ENCODE measurements at regions not wholly inside any gene's neighbourhood (a gene's known extent, or its start where the extent isn't known, plus 50 kb on each side); places are given as distances from the start of the nearest gene placed in this dataset.

GRCh38 chr12:13749389-13749788 lies 232.0 kb downstream of the GRIN2B start:
- Histone ChIP-seq H3K9ac (ENCODE audit: low read length) (no peak overlapping the region), H3K4me3 (ENCODE audit: low read length) (no peak overlapping the region), H3K4me1 (ENCODE audit: control insufficient read depth, insufficient read depth, low read length) (no peaks in the 10 kb centered on the region), H3K9me3 (ENCODE audit: control insufficient read depth, low read length) (no peaks in the 10 kb centered on the region), H3K27me3 (replicated peaks; ENCODE audit: control insufficient read depth, insufficient read depth, low read length) (peaks cover 37% of the 10 kb centered on the region), H3K36me3 (ENCODE audit: control insufficient read depth, insufficient read depth, low read length, severe bottlenecking) (no peaks in the 10 kb centered on the region)
- DNase-seq (ENCODE audit: low read depth), result no peak

DNA sequence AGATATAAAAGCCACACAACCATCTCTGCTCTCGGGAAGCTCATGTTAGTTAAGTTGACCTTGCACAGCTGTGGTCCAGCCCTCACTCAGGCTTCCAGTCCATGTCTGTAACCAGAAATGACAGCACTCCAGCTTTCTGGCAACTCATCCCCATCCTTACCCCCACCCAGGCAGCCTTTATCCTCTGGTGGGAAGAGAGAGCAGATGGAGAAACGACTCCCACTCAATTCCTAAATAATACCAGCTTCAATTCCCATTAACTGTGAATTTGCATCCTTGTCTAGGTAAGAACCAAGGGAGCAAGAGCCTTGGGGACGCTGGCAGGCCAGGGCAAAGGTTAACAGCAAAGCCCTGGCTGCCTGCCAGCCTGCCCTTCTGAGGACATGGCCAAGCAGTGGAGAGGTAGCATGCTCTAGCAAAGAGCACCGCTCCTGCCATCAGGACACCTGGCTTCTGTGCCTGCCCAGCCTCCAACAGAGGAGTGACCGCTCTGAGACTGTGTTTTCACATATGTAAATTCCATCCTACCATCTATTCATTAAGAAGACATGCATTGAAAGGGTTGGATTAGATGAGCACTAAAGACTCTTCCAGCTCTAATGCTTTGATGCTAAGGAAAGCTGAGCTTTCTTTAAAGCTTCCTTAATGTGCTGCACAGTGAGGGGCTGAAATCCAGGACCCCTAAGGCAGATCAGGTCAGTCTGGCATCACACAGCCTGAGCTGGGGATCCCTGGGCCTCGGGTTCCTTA lies 236.1 kb downstream of the GRIN2B start:
- no peaks in the 10 kb centered on the region for H3K9me3 ChIP-seq (ENCODE audit: control insufficient read depth, low read length)
- H3K9ac ChIP-seq (ENCODE audit: low read length), result no peak overlapping the region
- H3K4me1 ChIP-seq (ENCODE audit: control insufficient read depth, insufficient read depth, low read length), result no peaks in the 10 kb centered on the region
- H3K27me3 ChIP-seq (replicated peaks; ENCODE audit: control insufficient read depth, insufficient read depth, low read length), result peaks cover 34% of the 10 kb centered on the region
- DNase-seq (ENCODE audit: low read depth), result no peak
- no peak overlapping the region for H3K4me3 ChIP-seq (ENCODE audit: low read length)
- no peaks in the 10 kb centered on the region for H3K36me3 ChIP-seq (ENCODE audit: control insufficient read depth, insufficient read depth, low read length, severe bottlenecking)

- peaks cover 2% of the 10 kb centered on the region for H3K4me1 ChIP-seq (ENCODE audit: control insufficient read depth, insufficient read depth, low read length)
- H3K9ac ChIP-seq (ENCODE audit: low read length), result no peak overlapping the region
- no peaks in the 10 kb centered on the region for H3K36me3 ChIP-seq (ENCODE audit: control insufficient read depth, insufficient read depth, low read length, severe bottlenecking)
- H3K4me3 ChIP-seq (ENCODE audit: low read length), result no peak overlapping the region
- DNase-seq (ENCODE audit: low read depth), result no peak
- peaks cover 26% of the 10 kb centered on the region for H3K27me3 ChIP-seq (replicated peaks; ENCODE audit: control insufficient read depth, insufficient read depth, low read length)
- H3K9me3 ChIP-seq (ENCODE audit: control insufficient read depth, low read length), result no peaks in the 10 kb centered on the region
Measured at GRCh38 chr12:13744561-13744960, 236.8 kb downstream of the GRIN2B start.

DNA sequence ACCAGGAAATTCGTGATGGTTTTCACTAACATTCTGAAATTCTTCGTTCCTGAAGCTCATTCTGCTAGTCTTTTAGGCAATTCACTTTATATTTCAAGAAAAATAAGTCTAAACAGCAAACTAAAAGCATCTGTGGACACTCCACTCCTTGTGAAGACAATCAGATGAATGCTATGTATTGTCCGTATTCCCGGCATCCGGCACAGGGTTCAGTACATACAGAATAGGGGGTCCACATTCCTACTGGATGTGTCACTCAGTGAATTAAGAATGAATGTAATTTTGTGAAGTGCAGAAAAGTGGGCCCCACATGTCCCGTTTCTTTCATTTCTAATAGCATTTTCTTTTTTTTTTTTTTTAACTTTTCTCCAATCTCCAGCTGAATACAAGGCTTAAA lies 241.3 kb downstream of the GRIN2B start:
- H3K9me3 ChIP-seq (ENCODE audit: control insufficient read depth, low read length), result no peaks in the 10 kb centered on the region
- no peaks in the 10 kb centered on the region for H3K36me3 ChIP-seq (ENCODE audit: control insufficient read depth, insufficient read depth, low read length, severe bottlenecking)
- no peak for DNase-seq (ENCODE audit: low read depth)
- H3K27me3 ChIP-seq (replicated peaks; ENCODE audit: control insufficient read depth, insufficient read depth, low read length), result peaks cover 18% of the 10 kb centered on the region
- H3K4me1 ChIP-seq (ENCODE audit: control insufficient read depth, insufficient read depth, low read length), result peaks cover 2% of the 10 kb centered on the region
- H3K4me3 ChIP-seq (ENCODE audit: low read length), result no peak overlapping the region
- no peak overlapping the region for H3K9ac ChIP-seq (ENCODE audit: low read length)

DNA sequence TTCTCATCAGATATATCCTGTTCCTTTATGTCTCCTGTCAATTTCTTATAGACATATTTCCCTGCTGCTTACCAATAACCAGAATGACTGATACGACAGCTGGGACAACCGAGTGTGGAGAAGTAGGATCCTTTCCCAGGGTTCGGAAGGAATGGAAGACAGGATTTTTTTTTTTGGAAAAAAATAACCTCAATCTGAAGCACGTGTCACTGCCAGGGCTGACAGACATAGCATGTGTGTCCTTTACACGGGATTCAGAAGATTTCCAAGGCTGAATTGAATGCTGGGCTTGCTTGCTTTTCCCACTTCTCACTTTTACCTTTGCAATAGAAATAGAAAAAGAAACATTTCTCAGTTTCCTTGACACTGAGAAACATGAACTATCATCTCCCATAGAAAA lies 245.7 kb downstream of the GRIN2B start:
- H3K36me3 ChIP-seq (ENCODE audit: control insufficient read depth, insufficient read depth, low read length, severe bottlenecking), result no peaks in the 10 kb centered on the region
- H3K27me3 ChIP-seq (replicated peaks; ENCODE audit: control insufficient read depth, insufficient read depth, low read length), result peaks cover 10% of the 10 kb centered on the region
- H3K4me3 ChIP-seq (ENCODE audit: low read length), result no peak overlapping the region
- no peaks in the 10 kb centered on the region for H3K9me3 ChIP-seq (ENCODE audit: control insufficient read depth, low read length)
- no peak overlapping the region for H3K9ac ChIP-seq (ENCODE audit: low read length)
- peaks cover 2% of the 10 kb centered on the region for H3K4me1 ChIP-seq (ENCODE audit: control insufficient read depth, insufficient read depth, low read length)
- DNase-seq (ENCODE audit: low read depth), result no peak

DNA sequence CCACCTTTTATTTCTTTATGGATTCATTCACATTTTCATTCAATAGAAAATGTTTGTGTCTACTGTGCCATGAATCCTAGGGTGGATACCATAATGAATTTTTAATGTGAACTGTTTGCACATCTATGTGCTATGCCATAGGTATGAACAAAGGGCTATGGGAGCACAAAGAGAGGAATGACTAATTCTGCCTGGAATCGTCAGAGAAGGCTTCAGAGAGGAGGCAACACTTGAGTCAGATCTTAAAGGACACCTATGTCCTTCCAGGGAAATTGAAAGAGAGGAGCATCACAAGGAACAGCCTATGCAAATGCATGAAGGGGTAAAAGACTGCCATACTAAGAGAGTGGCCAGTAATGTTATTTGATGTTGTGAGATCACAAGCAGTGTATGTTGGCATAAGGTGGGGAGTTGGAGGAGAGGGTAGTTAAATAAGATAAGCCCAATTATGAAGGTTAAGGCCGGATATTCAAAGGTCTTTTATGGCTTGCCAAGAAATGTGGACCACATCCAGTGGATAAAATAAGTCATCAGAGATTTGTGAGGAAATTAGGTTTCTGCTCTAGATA lies 246.7 kb downstream of the GRIN2B start:
- Histone ChIP-seq H3K4me1 (ENCODE audit: control insufficient read depth, insufficient read depth, low read length) (peaks cover under 1% of the 10 kb centered on the region), H3K36me3 (ENCODE audit: control insufficient read depth, insufficient read depth, low read length, severe bottlenecking) (no peaks in the 10 kb centered on the region), H3K9ac (ENCODE audit: low read length) (no peak overlapping the region), H3K27me3 (replicated peaks; ENCODE audit: control insufficient read depth, insufficient read depth, low read length) (peaks cover 10% of the 10 kb centered on the region), H3K4me3 (ENCODE audit: low read length) (no peak overlapping the region), H3K9me3 (ENCODE audit: control insufficient read depth, low read length) (no peaks in the 10 kb centered on the region)
- no peak for DNase-seq (ENCODE audit: low read depth)

DNA sequence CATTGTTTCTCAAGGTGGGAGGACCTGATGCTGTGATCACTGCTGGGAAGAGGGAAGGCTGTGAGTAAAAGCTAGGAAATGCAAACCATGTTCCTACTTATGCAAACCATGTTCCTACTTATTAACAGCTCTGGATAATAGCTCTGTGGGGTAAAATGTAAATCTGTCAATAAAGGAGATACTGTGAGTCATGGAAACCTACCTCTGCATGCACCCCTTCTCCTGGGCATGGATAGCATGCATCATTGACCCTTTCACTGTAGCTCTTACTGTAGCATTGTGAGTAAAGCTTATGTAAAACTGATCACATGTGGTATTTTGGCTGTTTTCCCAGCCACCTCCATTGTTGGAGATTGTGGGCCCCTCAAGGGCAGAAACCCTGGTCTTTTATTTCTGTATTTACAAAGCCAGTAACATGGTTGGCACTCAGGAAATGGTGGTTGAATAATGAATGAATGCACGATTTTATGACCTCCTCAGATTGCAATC lies 253.7 kb downstream of the GRIN2B start:
- H3K4me1 ChIP-seq (ENCODE audit: control insufficient read depth, insufficient read depth, low read length), result no peaks in the 10 kb centered on the region
- no peak overlapping the region for H3K4me3 ChIP-seq (ENCODE audit: low read length)
- H3K36me3 ChIP-seq (ENCODE audit: control insufficient read depth, insufficient read depth, low read length, severe bottlenecking), result no peaks in the 10 kb centered on the region
- H3K27me3 ChIP-seq (replicated peaks; ENCODE audit: control insufficient read depth, insufficient read depth, low read length), result peaks cover 26% of the 10 kb centered on the region
- DNase-seq (ENCODE audit: low read depth), result no peak
- no peaks in the 10 kb centered on the region for H3K9me3 ChIP-seq (ENCODE audit: control insufficient read depth, low read length)
- H3K9ac ChIP-seq (ENCODE audit: low read length), result no peak overlapping the region

DNA sequence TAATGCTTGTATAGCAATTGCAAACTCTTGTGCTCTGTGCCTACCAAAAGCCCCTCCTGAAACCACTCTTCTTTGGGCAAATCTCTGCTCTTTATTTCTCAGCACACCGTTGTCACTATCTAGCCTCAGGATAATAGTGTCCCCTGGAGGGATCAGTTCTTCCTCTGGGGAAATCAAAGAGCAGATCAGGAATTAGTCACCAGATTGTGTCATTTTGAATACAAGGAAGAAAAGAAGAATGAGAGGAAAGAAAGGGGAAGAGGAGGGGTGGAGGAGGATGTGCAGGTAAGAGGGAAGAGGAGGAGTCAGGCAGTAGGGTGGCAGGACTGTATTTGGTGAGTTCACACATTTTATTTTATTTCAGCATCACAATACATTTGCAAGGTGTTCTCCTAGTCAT lies 256.4 kb downstream of the GRIN2B start:
- H3K4me3 ChIP-seq (ENCODE audit: low read length), result no peak overlapping the region
- no peak overlapping the region for H3K9ac ChIP-seq (ENCODE audit: low read length)
- DNase-seq (ENCODE audit: low read depth), result no peak
- peaks cover 48% of the 10 kb centered on the region for H3K27me3 ChIP-seq (replicated peaks; ENCODE audit: control insufficient read depth, insufficient read depth, low read length)
- H3K9me3 ChIP-seq (ENCODE audit: control insufficient read depth, low read length), result no peaks in the 10 kb centered on the region
- no peaks in the 10 kb centered on the region for H3K4me1 ChIP-seq (ENCODE audit: control insufficient read depth, insufficient read depth, low read length)
- H3K36me3 ChIP-seq (ENCODE audit: control insufficient read depth, insufficient read depth, low read length, severe bottlenecking), result no peaks in the 10 kb centered on the region

GRCh38 chr12:13724136-13724535 lies 257.3 kb downstream of the GRIN2B start:
- Histone ChIP-seq H3K27me3 (replicated peaks; ENCODE audit: control insufficient read depth, insufficient read depth, low read length) (peaks cover 52% of the 10 kb centered on the region), H3K9ac (ENCODE audit: low read length) (no peak overlapping the region), H3K4me1 (ENCODE audit: control insufficient read depth, insufficient read depth, low read length) (no peaks in the 10 kb centered on the region), H3K4me3 (ENCODE audit: low read length) (no peak overlapping the region), H3K36me3 (ENCODE audit: control insufficient read depth, insufficient read depth, low read length, severe bottlenecking) (no peaks in the 10 kb centered on the region), H3K9me3 (ENCODE audit: control insufficient read depth, low read length) (no peaks in the 10 kb centered on the region)
- DNase-seq (ENCODE audit: low read depth), result no peak

DNA sequence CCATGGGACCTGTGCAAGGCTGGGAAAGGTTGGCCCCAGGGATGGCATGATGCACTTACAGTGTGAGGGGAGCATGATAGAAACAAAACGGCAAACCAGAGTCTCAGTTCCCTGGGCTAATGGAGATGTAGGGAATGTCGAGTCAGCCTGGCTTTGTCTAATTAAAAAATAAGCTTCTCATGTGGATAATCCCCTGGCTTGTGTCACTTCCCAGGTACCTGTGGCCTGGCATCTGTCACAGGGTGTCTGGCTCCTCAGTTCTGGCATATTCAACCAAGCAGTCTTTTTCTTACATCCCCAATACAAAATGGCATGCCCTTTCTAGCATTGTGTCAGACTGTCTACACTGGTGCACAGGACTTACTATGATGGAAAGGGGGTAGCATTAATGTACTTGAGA lies 261.4 kb downstream of the GRIN2B start:
- Histone ChIP-seq H3K27me3 (replicated peaks; ENCODE audit: control insufficient read depth, insufficient read depth, low read length) (peaks cover 42% of the 10 kb centered on the region), H3K9me3 (ENCODE audit: control insufficient read depth, low read length) (no peaks in the 10 kb centered on the region), H3K36me3 (ENCODE audit: control insufficient read depth, insufficient read depth, low read length, severe bottlenecking) (no peaks in the 10 kb centered on the region), H3K4me1 (ENCODE audit: control insufficient read depth, insufficient read depth, low read length) (no peaks in the 10 kb centered on the region), H3K9ac (ENCODE audit: low read length) (no peak overlapping the region), H3K4me3 (ENCODE audit: low read length) (no peak overlapping the region)
- DNase-seq (ENCODE audit: low read depth), result no peak

GRCh38 chr12:13718271-13718670 lies 263.1 kb downstream of the GRIN2B start:
- no peak overlapping the region for H3K9ac ChIP-seq (ENCODE audit: low read length)
- peaks cover 35% of the 10 kb centered on the region for H3K27me3 ChIP-seq (replicated peaks; ENCODE audit: control insufficient read depth, insufficient read depth, low read length)
- no peaks in the 10 kb centered on the region for H3K36me3 ChIP-seq (ENCODE audit: control insufficient read depth, insufficient read depth, low read length, severe bottlenecking)
- no peak overlapping the region for H3K4me3 ChIP-seq (ENCODE audit: low read length)
- no peaks in the 10 kb centered on the region for H3K9me3 ChIP-seq (ENCODE audit: control insufficient read depth, low read length)
- H3K4me1 ChIP-seq (ENCODE audit: control insufficient read depth, insufficient read depth, low read length), result no peaks in the 10 kb centered on the region
- DNase-seq (ENCODE audit: low read depth), result no peak

Measured in adipocyte (in vitro differentiated cells).